IPS DF 4.7 (cell line): ENCODE measurements at regions not wholly inside any gene's neighbourhood (a gene's known extent, or its start where the extent isn't known, plus 50 kb on each side); places are given as distances from the start of the nearest gene placed in this dataset.
"Not testable (repeated sequence)": the region's sequence is repeated elsewhere in the genome, so short reads cannot be mapped to it uniquely, and the experiment has no call there.

Source experiments
- DNase-seq: peaks from one replicate; pipeline ENCODE4 v3.0.0-alpha.2; 2013; ENCODE audit warnings: low spot score; ENCODE audit errors: extremely low read depth

DNA sequence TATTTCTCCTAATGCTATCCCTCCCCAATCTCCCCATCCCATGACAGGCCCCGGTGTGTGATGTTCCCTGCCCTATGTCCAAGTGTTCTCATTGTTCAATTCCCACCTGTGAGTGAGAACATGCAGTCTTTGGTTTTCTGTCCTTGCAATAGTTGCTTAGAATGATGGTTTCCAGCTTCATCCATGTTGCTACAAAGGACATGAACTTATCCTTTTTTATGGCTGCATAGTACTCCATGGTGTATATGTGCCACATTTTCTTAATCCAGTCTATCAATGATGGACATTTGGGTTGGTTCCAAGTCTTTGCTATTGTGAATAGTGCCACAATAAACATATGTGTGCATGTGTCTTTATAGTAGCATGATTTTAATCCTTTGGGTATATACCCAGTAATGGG, 51.3 kb upstream of the RIOK2 start:
- DNase-seq, result not testable (repeated sequence)

DNA sequence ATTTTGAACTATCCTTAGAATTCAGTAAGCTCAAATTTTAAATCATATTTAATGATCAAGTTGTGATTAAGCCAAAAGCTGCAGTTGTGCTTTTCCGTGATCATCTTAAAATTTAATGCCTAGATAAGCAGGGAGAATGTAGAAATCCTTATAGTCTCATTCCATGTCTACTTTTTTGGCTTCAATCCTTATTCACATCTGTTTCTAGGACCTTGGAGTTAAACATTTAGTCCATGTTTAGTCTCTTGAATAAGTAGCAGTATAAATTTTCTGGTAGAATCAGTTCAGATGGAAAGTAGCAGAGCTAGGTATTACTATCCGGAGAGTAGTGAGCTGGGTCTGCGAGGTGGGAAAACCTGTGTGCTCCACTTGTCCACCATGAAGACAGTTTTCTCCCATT, 59.3 kb upstream of the RIOK2 start:
- no peak for DNase-seq

DNA sequence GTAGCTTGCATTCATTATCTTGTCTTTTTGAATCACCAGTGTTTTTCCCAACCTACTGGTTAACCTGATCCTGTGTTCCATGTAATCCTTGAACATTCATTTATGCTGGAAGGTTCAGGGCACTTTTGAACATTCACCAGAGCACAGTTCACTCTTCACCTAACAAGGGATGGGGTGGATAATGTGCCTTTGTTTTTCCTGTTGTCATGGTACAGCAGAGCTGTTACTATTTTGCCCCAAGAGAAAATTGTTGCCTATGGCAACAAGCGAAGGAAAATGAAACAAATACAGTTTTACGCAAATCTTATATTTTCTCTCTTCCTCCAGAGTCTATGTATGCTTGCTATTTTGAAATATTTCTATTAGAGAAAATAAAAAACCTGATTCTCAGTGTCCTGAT, 60.3 kb upstream of the RIOK2 start:
- DNase-seq, result no peak

DNA sequence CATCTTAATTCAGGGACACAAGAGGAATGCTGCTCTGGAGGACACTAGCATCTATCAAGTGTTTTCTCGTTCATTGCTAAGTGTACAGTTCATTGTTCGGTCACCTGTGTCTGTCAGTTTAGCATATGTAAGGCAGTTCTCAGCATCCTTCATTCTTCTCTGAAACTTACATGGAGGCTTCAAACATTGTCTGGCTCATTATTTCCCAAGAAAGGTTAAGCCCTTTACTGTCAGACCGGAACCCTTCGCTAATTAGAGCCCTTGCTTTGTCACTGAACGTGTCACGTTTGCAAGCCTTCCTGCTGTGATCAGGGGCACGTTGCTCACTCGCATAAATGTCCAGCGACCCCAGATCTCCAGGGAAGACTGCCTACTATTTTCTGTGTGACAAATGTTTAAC, 62.3 kb upstream of the RIOK2 start:
- no peak for DNase-seq

DNA sequence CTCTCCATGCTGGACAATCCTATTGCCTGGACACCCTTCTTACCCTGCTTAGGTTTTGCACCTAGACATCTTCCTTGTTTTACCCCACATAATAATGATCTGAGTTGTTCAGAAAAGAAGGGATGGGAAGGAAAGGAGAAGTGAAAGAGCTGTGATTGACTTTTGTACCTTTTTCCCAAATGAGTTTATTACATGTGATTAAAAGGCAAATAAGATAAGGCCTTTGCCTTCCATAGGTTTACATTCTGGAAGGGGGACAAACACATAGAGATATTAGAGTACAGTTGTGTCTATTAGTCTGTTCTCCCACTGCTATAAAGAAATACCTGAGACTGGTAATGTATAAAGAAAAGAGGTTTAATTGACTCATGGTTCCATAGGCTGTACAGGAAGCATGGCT, 67.1 kb upstream of the RIOK2 start:
- no peak for DNase-seq

DNA sequence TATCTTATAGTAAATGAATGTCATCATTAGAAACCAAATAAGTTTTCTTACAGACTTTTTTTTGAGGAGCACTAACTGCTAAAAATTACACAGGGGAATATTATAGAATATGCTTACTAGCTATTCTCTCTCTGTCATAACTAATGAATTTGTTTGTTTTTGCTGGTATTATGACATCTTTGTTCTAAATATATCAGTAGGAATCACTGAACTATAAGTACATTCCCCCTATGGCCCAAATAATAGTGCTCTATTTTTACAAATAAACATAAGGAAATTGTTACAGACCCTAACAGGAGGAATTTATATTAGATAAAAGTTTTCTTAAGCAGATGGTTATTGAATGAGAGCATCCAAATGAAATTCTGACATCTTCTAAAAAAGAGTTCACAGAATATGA, 83.0 kb upstream of the RIOK2 start:
- no peak for DNase-seq

DNA sequence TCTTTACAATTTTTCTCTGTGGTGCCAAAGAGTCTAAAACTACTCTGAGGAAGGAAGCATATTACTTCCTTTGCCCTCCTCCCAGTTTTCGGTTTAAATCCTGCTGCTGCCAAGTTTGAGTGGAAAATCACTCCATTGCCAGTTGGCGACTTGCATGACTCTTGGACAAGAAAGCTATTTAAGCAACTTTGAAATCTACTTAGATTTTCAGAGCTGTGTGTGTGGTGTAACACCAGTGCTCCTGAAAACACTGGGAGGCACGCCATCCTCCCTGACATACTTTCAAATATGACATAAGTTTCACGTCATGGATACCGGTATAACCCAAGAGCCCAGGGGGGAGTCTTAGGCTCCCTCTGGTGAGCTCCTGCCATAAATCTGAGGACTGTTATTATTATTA, 83.5 kb upstream of the RIOK2 start:
- DNase-seq, result no peak

DNA sequence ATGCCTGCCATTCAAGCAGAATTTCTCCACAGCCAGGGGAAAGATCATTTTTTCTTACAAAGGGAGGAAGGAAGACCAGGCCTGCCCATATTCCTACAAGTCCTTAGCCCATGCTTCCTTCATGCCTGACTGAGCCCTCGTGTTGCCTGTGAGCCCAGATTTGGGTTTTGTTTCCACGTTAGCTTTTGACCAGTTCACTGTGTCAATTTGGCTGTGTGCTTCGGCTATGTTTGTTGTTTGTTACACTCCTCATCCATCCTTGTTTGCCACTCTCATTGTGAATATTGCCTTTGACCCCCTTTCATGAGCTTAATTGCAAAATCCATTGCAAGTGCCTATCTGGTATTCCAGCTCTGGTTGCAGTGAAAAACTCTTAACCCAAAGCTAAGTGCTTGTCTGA, 84.7 kb upstream of the RIOK2 start:
- no peak for DNase-seq

DNA sequence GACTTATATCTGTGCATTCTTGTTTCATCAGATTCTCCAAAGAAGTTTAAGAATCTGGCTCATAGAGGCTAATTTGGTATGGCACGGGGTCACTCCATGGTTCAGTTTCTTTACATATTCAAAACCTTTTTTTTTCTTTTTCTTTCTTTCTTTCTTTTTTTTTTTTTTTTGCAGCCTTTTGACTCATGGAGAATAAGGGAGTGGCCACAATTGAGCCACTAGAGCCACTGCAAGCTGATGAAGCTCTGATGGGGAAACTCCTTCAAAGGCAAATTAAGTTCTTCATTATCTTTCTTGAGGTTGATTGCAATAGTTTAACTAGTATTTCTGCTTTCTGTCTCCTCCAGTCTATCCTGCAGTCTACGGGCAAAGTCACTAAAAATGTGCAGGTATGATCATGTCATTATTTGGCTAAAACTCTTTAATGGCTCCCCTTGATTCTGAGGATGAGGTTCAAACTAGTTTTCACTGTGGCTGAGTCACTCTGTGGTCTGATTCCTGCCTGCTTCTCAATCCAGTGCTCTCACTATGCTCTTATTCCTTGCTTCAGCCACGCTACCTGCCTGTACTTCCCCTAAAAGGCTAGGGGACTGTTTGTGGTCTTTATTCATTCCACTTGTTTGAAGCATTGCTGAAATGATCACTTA, 93.5 kb upstream of the RIOK2 start:
- no peak for DNase-seq

DNA sequence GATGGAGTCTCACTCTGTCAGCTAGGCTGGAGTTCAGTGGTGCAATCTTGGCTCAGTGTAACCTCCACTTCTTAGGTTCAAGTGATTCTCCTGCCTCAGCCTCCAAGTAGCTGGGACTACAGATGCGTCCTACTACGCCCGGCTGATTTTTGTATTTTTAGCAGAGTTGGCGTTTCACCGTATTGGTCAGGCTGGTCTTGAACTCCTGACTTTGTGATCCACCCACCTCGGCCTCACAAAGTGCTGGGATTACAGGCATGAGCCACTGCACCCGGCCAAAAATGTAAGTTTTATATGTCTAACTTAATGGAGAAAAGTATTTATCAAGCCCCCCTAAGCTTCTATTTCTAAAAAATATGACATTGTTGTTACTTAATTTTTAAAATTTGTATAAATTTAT, 98.2 kb upstream of the RIOK2 start:
- no peak for DNase-seq

DNA sequence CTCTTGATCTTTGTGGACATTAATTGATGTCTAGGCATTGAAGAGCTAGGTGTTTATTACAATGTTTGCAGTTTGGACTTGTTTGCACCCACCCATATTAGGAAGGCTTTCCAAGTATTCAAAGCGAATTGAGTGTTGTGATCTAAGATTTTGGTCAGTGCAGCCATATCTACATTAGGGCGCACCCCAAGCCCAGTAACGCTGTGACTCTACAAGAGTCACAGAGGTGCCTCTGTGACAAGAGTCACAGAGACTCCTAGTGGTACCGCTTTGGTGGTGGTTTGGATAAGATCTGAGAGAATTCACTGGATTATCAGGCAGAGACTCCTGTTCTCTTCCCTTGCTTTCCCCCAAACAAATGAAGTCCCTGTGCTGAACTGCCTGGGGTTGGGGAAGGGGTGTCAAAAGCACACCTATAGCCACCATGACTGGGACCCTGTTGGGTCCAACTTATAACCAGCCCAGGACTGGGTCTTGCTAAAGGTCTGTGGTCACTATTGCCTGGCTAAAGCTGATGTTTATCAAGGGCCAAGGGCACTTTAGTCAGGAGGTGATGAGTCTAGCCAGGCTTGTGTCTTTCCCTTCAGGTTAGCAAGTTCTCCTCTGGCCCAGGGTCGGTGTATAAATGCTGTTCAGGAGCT, 114.1 kb upstream of the RIOK2 start:
- no peak for DNase-seq

DNA sequence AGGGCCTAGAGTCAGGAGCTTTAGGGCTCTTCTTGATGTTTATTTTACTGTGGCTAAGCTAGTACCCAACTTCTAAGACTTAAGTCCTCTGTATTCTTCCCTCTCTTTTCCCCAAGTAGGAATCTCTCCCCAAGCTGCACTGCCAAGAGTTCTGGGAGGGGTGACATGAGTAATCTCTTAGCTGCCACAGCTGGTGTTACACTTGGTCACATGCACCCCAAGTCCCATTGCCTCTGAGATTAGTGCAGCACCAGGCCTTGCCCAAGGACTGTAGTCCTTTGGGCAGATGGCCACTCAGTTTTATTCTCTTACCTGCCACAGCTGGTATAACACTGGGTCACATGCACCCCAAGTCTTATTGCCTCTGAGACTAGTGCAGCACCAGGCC, 114.7 kb upstream of the RIOK2 start:
- DNase-seq, result no peak

DNA sequence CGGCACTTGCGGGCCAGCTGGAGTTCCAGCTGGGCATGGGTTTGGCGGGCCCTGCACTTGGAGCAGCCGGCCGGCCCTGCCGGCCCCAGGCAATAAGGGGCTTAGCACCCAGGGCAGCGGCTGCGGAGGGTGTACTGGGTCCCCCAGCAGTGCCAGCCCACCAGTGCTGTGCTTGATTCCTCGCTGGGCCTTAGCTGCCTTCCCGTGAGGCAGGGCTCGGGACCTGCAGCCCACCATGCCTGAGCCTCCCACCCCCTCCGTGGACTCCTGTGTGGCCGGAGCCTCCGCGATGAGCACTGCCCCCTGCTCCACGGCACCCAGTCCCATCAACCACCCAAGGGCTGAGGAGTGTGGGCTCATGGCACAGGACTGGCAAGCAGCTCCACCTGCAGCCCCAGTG, 118.1 kb upstream of the RIOK2 start:
- not testable (repeated sequence) for DNase-seq

DNA sequence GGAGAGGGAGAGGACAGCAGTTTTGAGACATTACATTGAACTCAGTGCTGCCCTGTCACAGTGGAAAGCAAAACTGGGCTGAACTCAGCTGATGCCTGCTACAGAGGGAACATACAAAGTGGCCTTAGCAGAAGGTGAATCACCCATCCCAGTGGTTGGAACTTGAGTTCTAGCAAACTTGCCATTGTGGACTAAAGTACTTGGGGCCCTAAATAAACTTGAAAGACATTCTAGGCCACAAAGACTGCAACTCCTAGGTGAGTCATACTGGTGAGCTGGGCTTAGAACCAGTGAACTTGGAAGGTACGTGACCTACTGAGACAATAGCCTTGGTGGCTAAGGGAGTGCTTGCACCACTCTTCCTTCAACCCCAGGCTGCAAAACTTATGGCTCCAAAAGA, 155.7 kb upstream of the RIOK2 start:
- no peak for DNase-seq

DNA sequence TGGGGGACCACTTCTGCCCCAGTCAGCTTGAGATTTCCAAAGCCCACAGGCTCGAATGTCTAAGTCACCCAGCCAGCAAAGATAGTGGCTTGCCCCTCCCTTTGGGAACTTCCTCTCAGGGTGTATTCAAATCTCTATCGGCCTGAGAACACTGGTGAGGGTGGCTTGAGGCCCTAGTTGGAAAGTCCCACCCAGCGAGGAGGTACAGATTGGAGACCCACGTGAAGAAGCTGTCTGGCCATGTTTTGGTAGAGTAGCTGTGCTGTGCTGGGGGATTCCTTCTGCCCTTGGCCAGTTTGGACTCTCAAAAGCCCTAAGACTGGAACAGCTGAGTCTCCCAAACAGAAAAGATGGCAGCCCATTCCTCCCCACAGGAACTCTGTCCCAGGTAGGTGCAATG, 172.7 kb upstream of the RIOK2 start:
- no peak for DNase-seq

DNA sequence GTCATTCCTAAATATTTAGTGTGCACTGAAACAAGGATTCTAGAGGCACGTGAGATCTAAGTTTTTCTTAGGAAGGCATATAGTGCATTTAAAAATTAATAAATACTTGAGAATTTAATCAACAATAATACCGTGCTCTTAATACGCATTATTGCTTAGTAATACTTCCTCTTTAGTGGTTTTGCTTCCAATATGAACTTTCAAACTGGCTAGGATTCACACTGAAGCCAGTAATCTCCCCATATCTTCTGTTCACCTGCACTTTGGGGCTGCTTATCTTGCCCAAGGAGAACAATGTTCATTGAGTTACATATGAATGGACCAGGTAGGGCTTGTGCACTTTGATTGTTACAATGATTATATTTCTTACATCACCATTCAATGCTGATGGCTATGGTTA, 180.5 kb upstream of the RIOK2 start:
- no peak for DNase-seq

DNA sequence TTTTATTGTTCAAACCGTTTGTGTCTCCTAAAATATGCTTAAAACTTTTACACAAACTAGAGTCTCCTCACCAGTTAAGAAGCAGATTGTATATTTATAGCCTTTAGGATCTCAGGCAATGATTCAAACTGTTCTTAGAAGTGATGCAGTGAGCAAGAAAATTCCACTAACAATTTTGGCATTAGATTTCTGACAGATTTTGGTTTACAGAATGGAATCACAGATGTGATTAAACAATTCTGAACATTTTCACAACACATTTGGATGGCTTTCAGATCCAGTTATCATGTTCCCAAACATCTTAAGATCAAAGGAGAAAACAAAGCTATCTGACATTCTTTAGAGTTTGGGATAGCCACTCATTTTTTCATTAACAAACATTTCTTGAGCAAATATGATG, 181.7 kb upstream of the RIOK2 start:
- no peak for DNase-seq

DNA sequence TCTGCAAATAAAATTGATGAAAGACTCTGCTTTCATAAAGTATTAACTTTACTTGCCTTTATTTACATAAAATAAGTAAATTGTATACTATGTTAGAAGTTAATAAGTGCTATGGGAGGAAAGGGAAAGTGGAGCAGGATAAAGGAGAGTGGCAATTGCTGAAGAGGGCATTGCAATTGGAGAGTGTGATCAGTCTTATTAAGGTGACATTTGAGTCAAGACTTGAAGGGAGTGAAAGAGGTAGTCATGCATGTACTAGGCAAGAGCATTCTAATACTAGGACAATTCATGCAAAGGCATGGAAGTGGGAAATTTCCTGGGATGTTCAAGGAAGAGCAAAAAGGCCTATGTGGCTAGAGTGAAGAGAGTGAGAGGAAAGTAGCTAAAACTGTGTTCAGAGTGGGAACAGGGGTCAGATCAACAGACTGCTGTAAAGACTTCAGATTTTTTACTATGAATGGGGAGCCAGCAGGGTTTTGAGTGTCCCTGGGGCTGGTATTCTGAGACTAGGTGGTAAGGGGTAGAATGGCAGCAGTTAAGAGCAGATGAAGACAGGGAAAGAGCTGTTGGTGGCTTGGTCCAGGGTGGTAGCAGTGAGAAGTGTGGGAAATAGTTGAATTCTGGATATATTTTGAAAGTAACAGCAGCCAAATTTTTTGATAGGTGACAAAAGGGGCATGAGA, 182.3 kb upstream of the RIOK2 start:
- DNase-seq, result no peak

DNA sequence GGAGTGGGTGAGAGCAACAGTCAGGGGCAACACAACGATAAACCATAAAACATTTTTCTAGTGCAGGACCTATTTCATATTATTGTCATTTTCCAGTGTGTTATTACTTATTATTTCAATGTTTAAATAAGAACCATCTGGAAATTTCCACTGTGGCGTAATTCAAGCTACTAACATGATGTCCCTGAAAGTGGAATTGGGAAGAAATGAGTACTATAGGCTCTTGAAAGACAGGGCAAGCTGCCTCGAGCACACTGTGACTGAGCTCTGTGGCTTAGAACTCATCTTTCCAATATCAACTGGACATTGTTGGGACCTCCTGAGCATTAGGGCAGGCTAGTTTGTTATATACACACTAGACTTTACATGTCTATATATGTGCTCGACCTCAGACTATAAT, 182.9 kb upstream of the RIOK2 start:
- no peak for DNase-seq

DNA sequence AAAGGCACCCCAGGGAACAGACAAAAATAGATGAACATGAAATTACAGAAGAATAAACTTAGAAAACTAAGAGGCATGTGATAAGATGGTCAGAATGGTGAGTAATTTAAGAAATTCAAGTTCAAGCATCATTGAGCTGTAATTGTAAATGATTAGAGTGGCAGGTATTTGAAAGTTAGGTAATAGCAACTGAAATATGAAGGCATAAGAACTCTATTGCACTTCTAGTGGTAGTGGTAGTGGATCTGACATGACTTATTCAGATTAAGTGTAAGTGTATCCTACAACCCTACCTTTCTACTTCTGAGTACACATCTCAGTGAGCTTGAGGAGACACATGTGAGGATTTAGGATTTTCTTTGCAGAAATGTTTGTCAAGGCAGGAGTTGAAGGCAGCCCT, 192.9 kb upstream of the RIOK2 start:
- DNase-seq, result no peak

DNA sequence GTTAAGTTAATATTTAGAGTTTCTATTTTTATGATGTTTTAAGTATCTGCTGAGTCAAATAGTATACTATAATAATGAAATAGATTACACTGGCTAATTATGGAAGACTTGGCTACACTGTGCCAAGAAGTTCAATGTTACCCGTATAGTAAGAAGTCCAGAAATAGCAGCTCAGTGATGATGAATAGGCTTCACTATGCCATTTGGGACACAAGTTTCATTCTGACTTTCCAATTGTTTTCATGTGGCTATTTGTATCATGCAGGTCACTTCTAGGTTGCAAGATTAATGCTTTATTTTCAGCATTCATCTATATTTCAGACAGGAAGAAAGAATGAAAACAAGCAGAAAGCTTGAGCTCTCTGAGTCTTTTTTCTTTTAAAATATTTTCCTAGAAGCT, 194.5 kb upstream of the RIOK2 start:
- no peak for DNase-seq

DNA sequence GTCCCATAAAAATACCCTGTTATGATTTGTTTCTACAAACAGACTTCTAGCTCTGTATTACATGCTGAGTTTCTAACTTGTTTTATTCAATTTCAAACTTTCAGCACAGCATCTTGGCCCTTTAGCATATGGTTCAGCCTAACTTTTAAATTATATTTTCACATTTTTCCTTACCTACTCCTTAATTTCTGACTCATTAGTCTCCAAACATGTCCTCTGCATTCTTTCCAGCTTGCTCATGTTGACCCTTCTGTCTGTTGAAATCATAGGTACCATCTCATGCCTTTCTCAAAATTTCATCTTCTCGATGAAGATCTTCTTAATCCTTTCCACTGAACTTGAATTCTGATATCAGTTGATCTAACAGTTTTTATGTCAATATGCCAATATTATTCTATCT, 200.9 kb upstream of the RIOK2 start:
- no peak for DNase-seq

DNA sequence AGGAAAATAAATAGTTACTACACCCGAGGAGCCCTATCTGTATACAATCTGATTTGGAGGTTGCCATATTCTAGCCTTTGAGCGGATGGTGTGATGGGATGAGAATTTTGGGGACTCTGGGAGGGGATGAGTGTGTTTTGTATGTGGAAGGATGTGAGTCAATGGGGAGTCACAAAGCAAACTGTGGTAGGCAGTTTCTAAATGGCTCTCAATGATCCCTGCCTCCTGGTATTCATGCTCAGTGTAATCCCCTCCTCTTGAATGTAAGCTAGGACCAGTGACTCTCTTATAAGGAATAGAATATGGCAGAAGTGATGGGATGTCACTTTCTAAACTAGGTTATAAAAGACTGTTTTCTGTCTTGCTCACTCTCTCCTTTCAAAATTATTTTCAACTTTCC, 205.7 kb upstream of the RIOK2 start:
- DNase-seq, result no peak
